ENCODE measurements at regions not wholly inside any gene's neighbourhood (a gene's known extent, or its start where the extent isn't known, plus 50 kb on each side); places are given as distances from the start of the nearest gene placed in this dataset.

DNA sequence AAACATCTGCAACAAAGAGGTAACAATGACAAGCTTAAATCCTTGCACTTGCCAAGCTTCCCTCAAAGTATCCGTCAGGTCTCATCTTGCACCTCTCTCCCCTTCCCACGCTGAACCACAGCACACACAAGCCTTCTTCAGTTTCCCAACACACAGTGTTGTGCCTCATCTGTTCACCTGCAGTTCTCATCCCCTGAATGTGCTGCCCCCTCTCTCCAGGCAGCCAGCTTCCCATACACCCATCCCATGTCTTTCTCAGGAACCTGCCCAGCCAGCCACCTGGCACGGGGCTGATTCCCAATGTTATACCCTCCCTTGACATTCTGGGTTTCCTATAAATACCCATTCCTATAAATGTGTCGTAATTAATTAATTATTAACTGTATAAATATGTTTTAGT is 314.8 kb downstream of the PRELID2 start:
- TF ChIP-seq, protein P1, sequence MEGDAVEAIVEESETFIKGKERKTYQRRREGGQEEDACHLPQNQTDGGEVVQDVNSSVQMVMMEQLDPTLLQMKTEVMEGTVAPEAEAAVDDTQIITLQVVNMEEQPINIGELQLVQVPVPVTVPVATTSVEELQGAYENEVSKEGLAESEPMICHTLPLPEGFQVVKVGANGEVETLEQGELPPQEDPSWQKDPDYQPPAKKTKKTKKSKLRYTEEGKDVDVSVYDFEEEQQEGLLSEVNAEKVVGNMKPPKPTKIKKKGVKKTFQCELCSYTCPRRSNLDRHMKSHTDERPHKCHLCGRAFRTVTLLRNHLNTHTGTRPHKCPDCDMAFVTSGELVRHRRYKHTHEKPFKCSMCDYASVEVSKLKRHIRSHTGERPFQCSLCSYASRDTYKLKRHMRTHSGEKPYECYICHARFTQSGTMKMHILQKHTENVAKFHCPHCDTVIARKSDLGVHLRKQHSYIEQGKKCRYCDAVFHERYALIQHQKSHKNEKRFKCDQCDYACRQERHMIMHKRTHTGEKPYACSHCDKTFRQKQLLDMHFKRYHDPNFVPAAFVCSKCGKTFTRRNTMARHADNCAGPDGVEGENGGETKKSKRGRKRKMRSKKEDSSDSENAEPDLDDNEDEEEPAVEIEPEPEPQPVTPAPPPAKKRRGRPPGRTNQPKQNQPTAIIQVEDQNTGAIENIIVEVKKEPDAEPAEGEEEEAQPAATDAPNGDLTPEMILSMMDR (IDR thresholded peaks at IDR 0.05) = no peak
- no peak for TF ChIP-seq POLR2A (IDR thresholded peaks at IDR 0.05)

All from vagina (tissue), 2 donors.